HEK293T (cell line): ENCODE measurements at regions not wholly inside any gene's neighbourhood (a gene's known extent, or its start where the extent isn't known, plus 50 kb on each side); places are given as distances from the start of the nearest gene placed in this dataset.

Experiments
- ARNT ChIP-seq: fragments of 450-650 bp; IDR thresholded peaks from 2 replicates; pipeline ENCODE4 v1.6.1; 2017; ENCODE audit warnings: mild to moderate bottlenecking
- FOXM1 ChIP-seq: fragments of 450-650 bp; IDR thresholded peaks from 2 replicates; pipeline ENCODE4 v1.6.1; 2017; ENCODE audit warnings: mild to moderate bottlenecking, borderline replicate concordance

DNA sequence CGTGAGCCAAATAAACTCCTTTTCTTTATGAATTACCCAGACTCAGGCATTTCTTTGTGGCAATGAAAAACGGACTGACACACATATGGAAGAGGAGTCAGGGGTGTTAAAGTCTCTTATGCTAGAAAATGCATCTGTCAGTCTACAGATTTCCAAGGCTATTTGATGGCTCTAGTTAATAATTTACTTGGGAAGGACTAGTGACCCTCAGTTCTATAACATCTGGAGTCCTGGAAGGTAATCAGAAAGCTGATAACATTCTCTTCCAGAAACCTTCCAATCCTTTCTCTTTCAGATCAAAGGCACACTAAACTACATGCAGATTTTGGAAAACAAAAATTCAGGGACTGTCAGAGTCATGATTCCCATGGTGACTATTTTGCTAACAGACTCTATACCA, 142.0 kb upstream of the TEX13D start:
- TF ChIP-seq ARNT (no peak), FOXM1 (no peak)
